ENCODE measurements at regions not wholly inside any gene's neighbourhood (a gene's known extent, or its start where the extent isn't known, plus 50 kb on each side); places are given as distances from the start of the nearest gene placed in this dataset.
"Not testable (repeated sequence)": the region's sequence is repeated elsewhere in the genome, so short reads cannot be mapped to it uniquely, and the experiment has no call there.

- H3K27ac Mint-ChIP-seq (ENCODE audit: unreplicated experiment), result no peak overlapping the region
- no peaks in the 10 kb centered on the region for H3K36me3 ChIP-seq (ENCODE audit: control insufficient read depth, insufficient read depth, low read length)
- no peak overlapping the region for H3K4me3 Mint-ChIP-seq (ENCODE audit: unreplicated experiment)
- H3K9me3 ChIP-seq, result no peaks in the 10 kb centered on the region
- peaks cover 10% of the 10 kb centered on the region for H3K4me1 ChIP-seq
- peaks cover 13% of the 10 kb centered on the region for H3K4me1 Mint-ChIP-seq (ENCODE audit: low read depth, unreplicated experiment)
- CTCF ChIA-PET, result no interaction called here
- no TSS peak for BruUV-seq (replicated peaks)
- H3K9me3 Mint-ChIP-seq (ENCODE audit: unreplicated experiment), result no peaks in the 10 kb centered on the region
- DNase-seq, result no peak
- intact Hi-C loops (cut with micrococcal nuclease; ENCODE audit: unreplicated experiment), result no loop called here
- H3K27me3 Mint-ChIP-seq (ENCODE audit: insufficient read depth, unreplicated experiment), result no peaks in the 10 kb centered on the region
- H3K27me3 ChIP-seq (replicated peaks; ENCODE audit: control insufficient read depth, insufficient read depth, low read length), result no peaks in the 10 kb centered on the region
- no peaks in the 10 kb centered on the region for H3K36me3 Mint-ChIP-seq (ENCODE audit: insufficient read depth, unreplicated experiment)
- no peak for TF ChIP-seq CTCF (IDR thresholded peaks at IDR 0.05; ENCODE audit: insufficient read depth in 1 of 2, low read depth in 1 of 2, low read length in 1 of 2, severe bottlenecking in 1 of 2, unreplicated experiment in 1 of 2)
- POLR2A ChIA-PET, result no interaction called here
- no peak overlapping the region for H3K4me3 ChIP-seq (ENCODE audit: low read depth, low read length)
These were observed 63.1 kb upstream of the IFNGR1 start for GRCh38 chr6:137282254-137282653.

- POLR2A ChIA-PET; H3K4me3 ChIP-seq (ENCODE audit: low read depth, low read length); H3K36me3 ChIP-seq (ENCODE audit: control insufficient read depth, insufficient read depth, low read length); H3K27ac Mint-ChIP-seq (ENCODE audit: unreplicated experiment); H3K4me3 Mint-ChIP-seq (ENCODE audit: unreplicated experiment); H3K27me3 ChIP-seq (replicated peaks; ENCODE audit: control insufficient read depth, insufficient read depth, low read length); BruUV-seq (replicated peaks); H3K36me3 Mint-ChIP-seq (ENCODE audit: insufficient read depth, unreplicated experiment); DNase-seq; CTCF ChIA-PET; H3K27me3 Mint-ChIP-seq (ENCODE audit: insufficient read depth, unreplicated experiment); H3K9me3 Mint-ChIP-seq (ENCODE audit: unreplicated experiment); H3K9me3 ChIP-seq: not testable (repeated sequence)
- intact Hi-C loops (cut with micrococcal nuclease; ENCODE audit: unreplicated experiment), result loop anchor here (2.0 to 10.0 kb wide), 2 partner anchors 36 to 726 kb away; no protein-coding TSS in a partner anchor
- peaks cover 18% of the 10 kb centered on the region for H3K4me1 ChIP-seq
- peaks cover 11% of the 10 kb centered on the region for H3K4me1 Mint-ChIP-seq (ENCODE audit: low read depth, unreplicated experiment)
These were observed 60.1 kb upstream of the IFNGR1 start for GRCh38 chr6:137279279-137279678.

- no peaks in the 10 kb centered on the region for H3K9me3 Mint-ChIP-seq (ENCODE audit: unreplicated experiment)
- peak; percentile 71 to 75 for DNase-seq
- no peak overlapping the region for H3K4me3 ChIP-seq (ENCODE audit: low read depth, low read length)
- intact Hi-C loops (cut with micrococcal nuclease; ENCODE audit: unreplicated experiment), result loop anchor here (2.0 to 10.0 kb wide), 2 partner anchors 37 to 727 kb away; no protein-coding TSS in a partner anchor
- no peak overlapping the region for H3K27ac Mint-ChIP-seq (ENCODE audit: unreplicated experiment)
- ChIA-PET POLR2A (interaction anchor here (0.6 kb wide), 1 partner anchor 9 kb away, joined by 5 read pairs; no protein-coding TSS in a partner anchor), CTCF (interaction anchor here (0.6 kb wide), 2 partner anchors 36 to 103 kb away, joined by 3 to 4 read pairs; no protein-coding TSS in a partner anchor)
- H3K4me3 Mint-ChIP-seq (ENCODE audit: unreplicated experiment), result no peak overlapping the region
- peaks cover 6% of the 10 kb centered on the region for H3K4me1 Mint-ChIP-seq (ENCODE audit: low read depth, unreplicated experiment)
- no peaks in the 10 kb centered on the region for H3K27me3 ChIP-seq (replicated peaks; ENCODE audit: control insufficient read depth, insufficient read depth, low read length)
- H3K36me3 Mint-ChIP-seq (ENCODE audit: insufficient read depth, unreplicated experiment), result no peaks in the 10 kb centered on the region
- H3K9me3 ChIP-seq, result no peaks in the 10 kb centered on the region
- H3K4me1 ChIP-seq, result peaks cover 18% of the 10 kb centered on the region
- H3K27me3 Mint-ChIP-seq (ENCODE audit: insufficient read depth, unreplicated experiment), result no peaks in the 10 kb centered on the region
- BruUV-seq (replicated peaks), result no TSS peak
- no peaks in the 10 kb centered on the region for H3K36me3 ChIP-seq (ENCODE audit: control insufficient read depth, insufficient read depth, low read length)
- TF ChIP-seq CTCF (IDR thresholded peaks at IDR 0.05; ENCODE audit: insufficient read depth in 1 of 2, low read depth in 1 of 2, low read length in 1 of 2, severe bottlenecking in 1 of 2, unreplicated experiment in 1 of 2), result no peak
These were observed 58.9 kb upstream of the IFNGR1 start for GRCh38 chr6:137277971-137278637.

Measured in Caco-2 (cell line).